ENCODE measurements at regions not wholly inside any gene's neighbourhood (a gene's known extent, or its start where the extent isn't known, plus 50 kb on each side); places are given as distances from the start of the nearest gene placed in this dataset.

DNA sequence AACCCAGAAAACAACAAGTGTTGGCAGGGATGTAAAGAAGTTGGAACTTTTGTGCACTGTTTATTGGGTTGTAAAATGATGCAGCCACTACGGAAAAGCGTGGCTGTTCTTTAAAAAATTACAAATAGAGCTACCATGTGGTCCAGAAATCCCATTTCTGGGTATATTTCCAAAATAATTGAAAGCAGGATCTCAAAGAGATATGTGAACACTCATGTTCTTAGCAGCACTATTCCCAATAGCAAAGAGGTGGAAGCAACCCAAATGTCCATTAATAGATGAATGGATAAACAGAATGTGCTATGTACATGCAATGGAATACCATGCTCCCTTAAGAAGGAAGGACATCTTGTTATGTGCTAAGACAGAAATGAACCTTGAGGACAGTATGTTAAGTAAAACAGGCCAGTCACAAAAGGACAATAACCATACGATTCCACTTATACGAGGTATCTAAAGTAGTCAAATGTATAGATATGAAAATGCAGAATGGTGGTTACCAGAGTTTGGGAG lies 249.5 kb downstream of the PHLDA1 start:
- no peak for TF ChIP-seq EZH2 (IDR thresholded peaks at IDR 0.05; ENCODE audit: low read depth, unreplicated experiment)
- TF ChIP-seq NANOG (IDR thresholded peaks at IDR 0.05; ENCODE audit: borderline replicate concordance) = no peak
- TF ChIP-seq, protein P1, sequence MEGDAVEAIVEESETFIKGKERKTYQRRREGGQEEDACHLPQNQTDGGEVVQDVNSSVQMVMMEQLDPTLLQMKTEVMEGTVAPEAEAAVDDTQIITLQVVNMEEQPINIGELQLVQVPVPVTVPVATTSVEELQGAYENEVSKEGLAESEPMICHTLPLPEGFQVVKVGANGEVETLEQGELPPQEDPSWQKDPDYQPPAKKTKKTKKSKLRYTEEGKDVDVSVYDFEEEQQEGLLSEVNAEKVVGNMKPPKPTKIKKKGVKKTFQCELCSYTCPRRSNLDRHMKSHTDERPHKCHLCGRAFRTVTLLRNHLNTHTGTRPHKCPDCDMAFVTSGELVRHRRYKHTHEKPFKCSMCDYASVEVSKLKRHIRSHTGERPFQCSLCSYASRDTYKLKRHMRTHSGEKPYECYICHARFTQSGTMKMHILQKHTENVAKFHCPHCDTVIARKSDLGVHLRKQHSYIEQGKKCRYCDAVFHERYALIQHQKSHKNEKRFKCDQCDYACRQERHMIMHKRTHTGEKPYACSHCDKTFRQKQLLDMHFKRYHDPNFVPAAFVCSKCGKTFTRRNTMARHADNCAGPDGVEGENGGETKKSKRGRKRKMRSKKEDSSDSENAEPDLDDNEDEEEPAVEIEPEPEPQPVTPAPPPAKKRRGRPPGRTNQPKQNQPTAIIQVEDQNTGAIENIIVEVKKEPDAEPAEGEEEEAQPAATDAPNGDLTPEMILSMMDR (conservative IDR thresholded peaks at IDR 0.05; ENCODE audit: low read depth in 2 of 2) = no peak
- TF ChIP-seq, protein P2, sequence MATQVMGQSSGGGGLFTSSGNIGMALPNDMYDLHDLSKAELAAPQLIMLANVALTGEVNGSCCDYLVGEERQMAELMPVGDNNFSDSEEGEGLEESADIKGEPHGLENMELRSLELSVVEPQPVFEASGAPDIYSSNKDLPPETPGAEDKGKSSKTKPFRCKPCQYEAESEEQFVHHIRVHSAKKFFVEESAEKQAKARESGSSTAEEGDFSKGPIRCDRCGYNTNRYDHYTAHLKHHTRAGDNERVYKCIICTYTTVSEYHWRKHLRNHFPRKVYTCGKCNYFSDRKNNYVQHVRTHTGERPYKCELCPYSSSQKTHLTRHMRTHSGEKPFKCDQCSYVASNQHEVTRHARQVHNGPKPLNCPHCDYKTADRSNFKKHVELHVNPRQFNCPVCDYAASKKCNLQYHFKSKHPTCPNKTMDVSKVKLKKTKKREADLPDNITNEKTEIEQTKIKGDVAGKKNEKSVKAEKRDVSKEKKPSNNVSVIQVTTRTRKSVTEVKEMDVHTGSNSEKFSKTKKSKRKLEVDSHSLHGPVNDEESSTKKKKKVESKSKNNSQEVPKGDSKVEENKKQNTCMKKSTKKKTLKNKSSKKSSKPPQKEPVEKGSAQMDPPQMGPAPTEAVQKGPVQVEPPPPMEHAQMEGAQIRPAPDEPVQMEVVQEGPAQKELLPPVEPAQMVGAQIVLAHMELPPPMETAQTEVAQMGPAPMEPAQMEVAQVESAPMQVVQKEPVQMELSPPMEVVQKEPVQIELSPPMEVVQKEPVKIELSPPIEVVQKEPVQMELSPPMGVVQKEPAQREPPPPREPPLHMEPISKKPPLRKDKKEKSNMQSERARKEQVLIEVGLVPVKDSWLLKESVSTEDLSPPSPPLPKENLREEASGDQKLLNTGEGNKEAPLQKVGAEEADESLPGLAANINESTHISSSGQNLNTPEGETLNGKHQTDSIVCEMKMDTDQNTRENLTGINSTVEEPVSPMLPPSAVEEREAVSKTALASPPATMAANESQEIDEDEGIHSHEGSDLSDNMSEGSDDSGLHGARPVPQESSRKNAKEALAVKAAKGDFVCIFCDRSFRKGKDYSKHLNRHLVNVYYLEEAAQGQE (IDR thresholded peaks at IDR 0.05; ENCODE audit: unreplicated experiment) = no peak
- TF ChIP-seq JUNB (IDR thresholded peaks at IDR 0.05; ENCODE audit: unreplicated experiment) = no peak
- TF ChIP-seq, protein P3, sequence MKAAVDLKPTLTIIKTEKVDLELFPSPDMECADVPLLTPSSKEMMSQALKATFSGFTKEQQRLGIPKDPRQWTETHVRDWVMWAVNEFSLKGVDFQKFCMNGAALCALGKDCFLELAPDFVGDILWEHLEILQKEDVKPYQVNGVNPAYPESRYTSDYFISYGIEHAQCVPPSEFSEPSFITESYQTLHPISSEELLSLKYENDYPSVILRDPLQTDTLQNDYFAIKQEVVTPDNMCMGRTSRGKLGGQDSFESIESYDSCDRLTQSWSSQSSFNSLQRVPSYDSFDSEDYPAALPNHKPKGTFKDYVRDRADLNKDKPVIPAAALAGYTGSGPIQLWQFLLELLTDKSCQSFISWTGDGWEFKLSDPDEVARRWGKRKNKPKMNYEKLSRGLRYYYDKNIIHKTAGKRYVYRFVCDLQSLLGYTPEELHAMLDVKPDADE (IDR thresholded peaks at IDR 0.05) = no peak
- TF ChIP-seq ZNF114 (CRISPR knock-in tag; IDR thresholded peaks at IDR 0.05) = no peak
- TF ChIP-seq POLR2AphosphoS5 (IDR thresholded peaks at IDR 0.05; ENCODE audit: low read depth) = no peak

Measured in GM23338 (cell line).